B cell (primary cell): ENCODE measurements at regions not wholly inside any gene's neighbourhood (a gene's known extent, or its start where the extent isn't known, plus 50 kb on each side); places are given as distances from the start of the nearest gene placed in this dataset.

Experiments used
- ATAC-seq: fragments of 200-7000 bp; cut with Tn5 transposase; one replicate; pipeline ENCODE4 v1.10.0; 2021; ENCODE audit warnings: low read depth, mild to moderate bottlenecking, moderate number of reproducible peaks, moderate library complexity
- CTCF ChIA-PET: fragments of 350-600 bp; sonication (Branson Sonifier 250); formaldehyde crosslinking; loops from one replicate; lab custom pipeline; 2021; ENCODE audit warnings: antibody characterized with exemption, inconsistent platforms; lab: Charles Lee
- POLR2A ChIA-PET: fragments of 350-600 bp; sonication (Branson Sonifier 250); formaldehyde crosslinking; loops from one replicate; lab custom pipeline; 2021; ENCODE audit warnings: antibody characterized with exemption; lab: Charles Lee
- DNase-seq: peaks from one replicate; pipeline ENCODE4 v3.0.0; 2013
- H2AFZ ChIP-seq: 2 replicates; pipeline ENCODE4 v1.6.1; 2012; ENCODE audit warnings: mild to moderate bottlenecking, low read depth, low read length; ENCODE audit not compliant: insufficient read depth, poor library complexity, severe bottlenecking
- H3K27ac ChIP-seq, 2 donors: 1 replicate in 1 of 2; 2 replicates in 1 of 2; pipeline ENCODE4 v1.5.1; 2012 to 2013; ENCODE audit warnings: low read length in 2 of 2, mild to moderate bottlenecking in 2 of 2, moderate library complexity in 1 of 2
- H3K27me3 ChIP-seq, 4 experiments: fragments of 200-600 bp in 1 of 4; sonication (generic) in 1 of 4; replicated peaks in 1 of 4; 1 replicate in 2 of 4; 2 replicates in 2 of 4; pipeline versions ENCODE4 v1.6.1 to v1.7.0; 2013 to 2016; ENCODE audit warnings: low read length in 3 of 4, mild to moderate bottlenecking in 2 of 4, mixed read lengths in 1 of 4, moderate library complexity in 1 of 4; ENCODE audit not compliant: insufficient read depth in 4 of 4, control insufficient read depth in 3 of 4; ENCODE audit errors: control extremely low read depth in 1 of 4
- H3K36me3 ChIP-seq, 2 experiments: replicated peaks in 1 of 2; 1 replicate in 1 of 2; 2 replicates in 1 of 2; pipeline versions ENCODE4 v1.6.1 to v1.7.1; 2013; ENCODE audit warnings: low read length in 1 of 2; ENCODE audit not compliant: insufficient read depth in 2 of 2, control insufficient read depth in 1 of 2; ENCODE audit errors: control extremely low read depth in 1 of 2, extremely low read depth in 1 of 2
- H3K4me1 ChIP-seq, 2 donors: fragments of 200-600 bp in 1 of 2; sonication (generic) in 1 of 2; 1 replicate in 1 of 2; 2 replicates in 1 of 2; pipeline versions ENCODE4 v1.5.1 to v1.6.1; 2013 to 2017; ENCODE audit warnings: low read length in 2 of 2; ENCODE audit not compliant: control insufficient read depth in 2 of 2, insufficient read depth in 2 of 2
- H3K4me2 ChIP-seq: replicated peaks from 2 replicates; pipeline ENCODE3; 2012; ENCODE audit warnings: mild to moderate bottlenecking, low read depth, low read length; ENCODE audit not compliant: poor library complexity, severe bottlenecking
- H3K4me3 ChIP-seq, 5 experiments: fragments of 200-600 bp in 1 of 5; sonication (generic) in 1 of 5; 1 replicate in 3 of 5; 2 replicates in 2 of 5; pipeline versions ENCODE4 v1.5.1 to v1.7.0; 2011 to 2016; ENCODE audit warnings: low read length in 4 of 5, mild to moderate bottlenecking in 4 of 5, low read depth in 2 of 5, control low read depth in 1 of 5, moderate library complexity in 1 of 5; ENCODE audit not compliant: insufficient read depth in 1 of 5; ENCODE audit errors: control extremely low read depth in 1 of 5, extremely low read depth in 1 of 5
- H3K79me2 ChIP-seq: fragments of 200-600 bp; sonication (generic); one replicate; pipeline ENCODE4 v1.6.0; 2016; ENCODE audit warnings: low read length; ENCODE audit not compliant: control insufficient read depth, insufficient read depth
- H3K9ac ChIP-seq: fragments of 200-600 bp; sonication (generic); 2 replicates; pipeline ENCODE4 v1.6.1; 2017; ENCODE audit warnings: mild to moderate bottlenecking, low read length, moderate library complexity
- H3K9me3 ChIP-seq, 3 donors: one replicate each; pipeline versions ENCODE4 v1.6.1 to v1.7.1; 2013; ENCODE audit warnings: low read length in 2 of 3; ENCODE audit not compliant: control insufficient read depth in 2 of 3, insufficient read depth in 1 of 3; ENCODE audit errors: control extremely low read depth in 1 of 3
- H4K20me1 ChIP-seq: 2 replicates; pipeline ENCODE4 v1.6.0; 2012; ENCODE audit warnings: mild to moderate bottlenecking, low read length; ENCODE audit not compliant: insufficient read depth, control insufficient read depth, poor library complexity, severe bottlenecking
- H3K27ac Mint-ChIP-seq: one replicate; pipeline ENCODE4 v1.8.0; 2021; ENCODE audit warnings: mixed read lengths
- H3K27me3 Mint-ChIP-seq: one replicate; pipeline ENCODE4 v1.8.0; 2021; ENCODE audit warnings: mixed read lengths
- H3K4me1 Mint-ChIP-seq: one replicate; pipeline ENCODE4 v1.8.0; 2021; ENCODE audit warnings: mixed read lengths
- H3K4me3 Mint-ChIP-seq: one replicate; pipeline ENCODE4 v1.8.0; 2021; ENCODE audit warnings: mixed read lengths
- H3K9me3 Mint-ChIP-seq: one replicate; pipeline ENCODE4 v1.8.0; 2022; ENCODE audit warnings: mixed read lengths; ENCODE audit not compliant: insufficient read depth
- EZH2 ChIP-seq: IDR thresholded peaks from 2 replicates; pipeline ENCODE4 v1.6.1; 2012; ENCODE audit warnings: borderline replicate concordance, low read depth, mild to moderate bottlenecking, moderate library complexity, low read length; ENCODE audit not compliant: insufficient read depth, poor library complexity, severe bottlenecking
- WGBS: methylation state at CpG from one replicate; pipeline ENCODE4 v1.1.5; 2013; ENCODE audit warnings: missing lambda C conversion rate; ENCODE audit not compliant: insufficient coverage; 5-methylcytosine and 5-hydroxymethylcytosine counted together
- intact Hi-C: fragments of 100-400 bp; cut with micrococcal nuclease; formaldehyde crosslinking; loops from one replicate; pipeline ENCODE4 v1.10.0; 2022
- TF ChIP-seq, protein P1 (sequence below): fragments of 200-600 bp; IDR thresholded peaks from one replicate; pipeline ENCODE4 v1.8.0; 2022; ENCODE audit warnings: antibody characterized with exemption, mild to moderate bottlenecking

DNA sequence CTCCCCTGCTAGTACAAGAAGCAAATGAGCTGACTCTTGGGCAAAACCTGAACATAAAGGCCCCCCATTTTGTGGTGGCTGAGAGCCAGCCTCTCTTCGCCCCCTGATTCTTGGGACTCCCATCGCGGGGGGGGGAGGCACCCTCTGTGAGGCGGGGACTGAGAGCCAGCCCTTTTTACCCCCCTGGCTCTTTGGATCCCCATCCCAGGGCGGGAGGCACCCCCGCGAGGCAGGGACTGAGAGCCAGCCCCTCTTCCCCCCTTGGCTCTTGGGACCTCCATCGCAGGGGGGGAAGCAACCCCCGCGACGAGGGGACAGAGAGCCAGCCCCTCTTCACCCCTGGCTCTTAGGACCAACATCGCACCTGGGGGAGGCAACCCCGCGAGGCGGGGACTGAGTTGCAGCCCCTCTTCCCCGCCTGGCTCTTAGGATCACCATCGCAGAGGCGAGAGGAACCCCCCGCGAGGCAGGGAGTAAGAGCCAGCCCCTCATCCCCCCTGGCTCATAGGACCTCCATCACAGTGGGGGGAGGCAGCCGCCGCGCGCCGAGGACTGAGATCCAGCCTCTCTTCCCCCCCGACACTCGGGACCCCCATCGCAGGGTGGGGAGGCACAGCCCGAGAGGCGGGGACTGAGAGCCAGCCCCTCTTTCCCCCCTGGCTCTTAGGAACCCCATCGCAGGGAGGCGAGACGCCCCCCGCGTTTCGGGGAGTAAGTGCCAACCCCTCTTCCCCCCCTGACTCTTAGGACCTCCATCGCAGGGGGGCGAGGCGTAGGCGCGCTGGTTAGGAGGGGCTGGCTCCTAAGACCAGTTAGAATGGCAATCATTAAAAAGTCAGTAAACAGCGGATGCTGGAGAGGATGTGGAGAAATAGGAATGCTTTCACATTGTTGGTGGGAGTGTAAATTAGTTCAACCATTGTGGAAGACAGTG, 2428.4 kb upstream of the PCDH20 start:
- Histone ChIP-seq H3K36me3 (no peaks in the 10 kb centered on the region), H3K27ac (no peak overlapping the region), H3K4me3 (no peak overlapping the region), H4K20me1 (no peaks in the 10 kb centered on the region), H2AFZ (no peak overlapping the region), H3K4me2 (no peak overlapping the region), H3K4me1 (no peaks in the 10 kb centered on the region), H3K9me3 (peaks cover 0 to 54% (median 0%) of the 10 kb centered on the region in 3 donors), H3K27me3 (no peaks in the 10 kb centered on the region), H3K79me2 (no peaks in the 10 kb centered on the region), H3K9ac (no peak overlapping the region)
- 95% methylated on average over 14 of the region's 42 CpGs for WGBS
- Mint-ChIP-seq H3K4me1 (no peaks in the 10 kb centered on the region), H3K4me3 (no peak overlapping the region), H3K27me3 (no peaks in the 10 kb centered on the region), H3K9me3 (peaks cover 4% of the 10 kb centered on the region), H3K27ac (no peak overlapping the region)
- CTCF ChIA-PET = no interaction called here
- TF ChIP-seq, protein P1, sequence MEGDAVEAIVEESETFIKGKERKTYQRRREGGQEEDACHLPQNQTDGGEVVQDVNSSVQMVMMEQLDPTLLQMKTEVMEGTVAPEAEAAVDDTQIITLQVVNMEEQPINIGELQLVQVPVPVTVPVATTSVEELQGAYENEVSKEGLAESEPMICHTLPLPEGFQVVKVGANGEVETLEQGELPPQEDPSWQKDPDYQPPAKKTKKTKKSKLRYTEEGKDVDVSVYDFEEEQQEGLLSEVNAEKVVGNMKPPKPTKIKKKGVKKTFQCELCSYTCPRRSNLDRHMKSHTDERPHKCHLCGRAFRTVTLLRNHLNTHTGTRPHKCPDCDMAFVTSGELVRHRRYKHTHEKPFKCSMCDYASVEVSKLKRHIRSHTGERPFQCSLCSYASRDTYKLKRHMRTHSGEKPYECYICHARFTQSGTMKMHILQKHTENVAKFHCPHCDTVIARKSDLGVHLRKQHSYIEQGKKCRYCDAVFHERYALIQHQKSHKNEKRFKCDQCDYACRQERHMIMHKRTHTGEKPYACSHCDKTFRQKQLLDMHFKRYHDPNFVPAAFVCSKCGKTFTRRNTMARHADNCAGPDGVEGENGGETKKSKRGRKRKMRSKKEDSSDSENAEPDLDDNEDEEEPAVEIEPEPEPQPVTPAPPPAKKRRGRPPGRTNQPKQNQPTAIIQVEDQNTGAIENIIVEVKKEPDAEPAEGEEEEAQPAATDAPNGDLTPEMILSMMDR = no peak
- no peak for TF ChIP-seq EZH2
- intact Hi-C loops = no loop called here
- ATAC-seq (no peak), DNase-seq (no peak)
- POLR2A ChIA-PET = no interaction called here

DNA sequence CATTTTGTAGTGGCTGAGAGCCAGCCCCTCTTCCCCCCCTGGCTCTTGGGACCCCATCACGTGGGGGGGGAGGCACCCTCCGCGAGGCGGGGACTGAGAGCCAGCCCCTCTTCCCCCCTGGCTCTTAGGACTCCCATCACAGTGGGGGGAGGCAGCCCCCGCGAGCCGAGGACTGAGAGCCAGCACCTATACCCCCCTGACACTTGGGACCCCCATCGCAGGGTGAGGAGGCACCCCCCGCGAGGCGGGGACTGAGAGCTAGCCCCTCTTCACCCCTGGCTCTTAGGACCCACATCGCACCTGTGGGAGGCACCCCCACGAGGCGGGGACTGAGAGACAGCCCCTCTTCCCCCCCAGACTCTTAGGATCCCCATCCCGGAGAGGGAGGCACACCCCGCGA, 2426.5 kb upstream of the PCDH20 start:
- Mint-ChIP-seq H3K27ac (no peak overlapping the region), H3K4me1 (no peaks in the 10 kb centered on the region), H3K9me3 (peaks cover 2% of the 10 kb centered on the region), H3K27me3 (no peaks in the 10 kb centered on the region), H3K4me3 (no peak overlapping the region)
- no peak overlapping the region for H2AFZ ChIP-seq
- 93% methylated on average over 6 of the region's 17 CpGs for WGBS
- no peak overlapping the region for H3K27ac ChIP-seq
- no peak for ATAC-seq
- H3K4me1 ChIP-seq = no peaks in the 10 kb centered on the region
- H3K9ac ChIP-seq = no peak overlapping the region
- peaks cover 0 to 70% (median 0%) of the 10 kb centered on the region in 3 donors for H3K9me3 ChIP-seq
- ChIA-PET CTCF (no interaction called here), POLR2A (no interaction called here)
- H3K4me2 ChIP-seq = no peak overlapping the region
- no peaks in the 10 kb centered on the region for H3K27me3 ChIP-seq
- intact Hi-C loops = no loop called here
- DNase-seq = no peak
- H3K4me3 ChIP-seq = no peak overlapping the region
- no peaks in the 10 kb centered on the region for H3K36me3 ChIP-seq
- H4K20me1 ChIP-seq = no peaks in the 10 kb centered on the region
- H3K79me2 ChIP-seq = no peaks in the 10 kb centered on the region
- no peak for TF ChIP-seq EZH2
- TF ChIP-seq, protein P1 = no peak
